Medulla oblongata (tissue), 1 donor: ENCODE measurements at regions not wholly inside any gene's neighbourhood (a gene's known extent, or its start where the extent isn't known, plus 50 kb on each side); places are given as distances from the start of the nearest gene placed in this dataset.
A peak's percentile ranks its signal among the peaks of the same experiment; 100 is the strongest.

Experiments
- DNase-seq: peaks from one replicate; pipeline ENCODE4 v3.0.0-alpha.2; 2015; ENCODE audit errors: extremely low spot score

GRCh38 chr2:180208841-180209240 is 201.7 kb upstream of the CWC22 start:
- DNase-seq, result no peak

GRCh38 chr2:180205621-180206235 is 198.6 kb upstream of the CWC22 start:
- DNase-seq, result peak; percentile 15

GRCh38 chr2:180203972-180204371 is 196.9 kb upstream of the CWC22 start:
- no peak for DNase-seq

GRCh38 chr2:180202467-180202951 is 195.4 kb upstream of the CWC22 start:
- DNase-seq, result peak; percentile 66

GRCh38 chr2:180196419-180196977 is 189.4 kb upstream of the CWC22 start:
- DNase-seq, result no peak

- no peak for DNase-seq
These were observed 188.8 kb upstream of the CWC22 start for GRCh38 chr2:180195847-180196246.

GRCh38 chr2:180191432-180192124 is 184.5 kb upstream of the CWC22 start:
- DNase-seq, result peak; percentile 8

- DNase-seq, result no peak
These were observed 183.8 kb upstream of the CWC22 start for GRCh38 chr2:180190851-180191250.

GRCh38 chr2:180187611-180188010 is 180.5 kb upstream of the CWC22 start:
- no peak for DNase-seq

GRCh38 chr2:180184506-180184905 is 177.4 kb upstream of the CWC22 start:
- no peak for DNase-seq

- DNase-seq, result no peak
These were observed 173.4 kb upstream of the CWC22 start for GRCh38 chr2:180180511-180180910.

- DNase-seq, result no peak
These were observed 170.4 kb upstream of the CWC22 start for GRCh38 chr2:180177534-180177933.

- no peak for DNase-seq
These were observed 168.6 kb upstream of the CWC22 start for GRCh38 chr2:180175736-180176135.

- no peak for DNase-seq
These were observed 167.5 kb upstream of the CWC22 start for GRCh38 chr2:180174580-180174979.

- no peak for DNase-seq
These were observed 162.4 kb upstream of the CWC22 start for GRCh38 chr2:180169474-180169873.

- DNase-seq, result no peak
These were observed 154.3 kb upstream of the CWC22 start for GRCh38 chr2:180161415-180161814.

GRCh38 chr2:180159921-180160320 is 152.8 kb upstream of the CWC22 start:
- no peak for DNase-seq

GRCh38 chr2:180158961-180159360 is 151.9 kb upstream of the CWC22 start:
- no peak for DNase-seq

GRCh38 chr2:180156651-180157050 is 149.6 kb upstream of the CWC22 start:
- DNase-seq, result no peak

- DNase-seq, result no peak
These were observed 143.5 kb upstream of the CWC22 start for GRCh38 chr2:180150606-180151005.

- no peak for DNase-seq
These were observed 139.4 kb upstream of the CWC22 start for GRCh38 chr2:180146541-180146940.

GRCh38 chr2:180146114-180146513 is 139.0 kb upstream of the CWC22 start:
- no peak for DNase-seq

- no peak for DNase-seq
These were observed 138.1 kb upstream of the CWC22 start for GRCh38 chr2:180145163-180145562.
